A673 (cell line): ENCODE measurements at regions not wholly inside any gene's neighbourhood (a gene's known extent, or its start where the extent isn't known, plus 50 kb on each side); places are given as distances from the start of the nearest gene placed in this dataset.

Experiments
- BruUV-seq: library from RNA; stranded (reverse); fragments of 400-500 nt; replicated peaks from 2 replicates; lab custom pipeline; 2021; lab: Mats Ljungman, UMichigan
- CTCF ChIA-PET: fragments of 300-600 bp; sonication (Branson Sonifier 250); formaldehyde crosslinking; loops from one replicate; lab custom pipeline; 2022; ENCODE audit warnings: antibody characterized with exemption; lab: Charles Lee
- POLR2A ChIA-PET: fragments of 300-600 bp; sonication (Branson Sonifier 250); formaldehyde crosslinking; loops from one replicate; lab custom pipeline; 2022; ENCODE audit warnings: antibody characterized with exemption; ENCODE audit not compliant: low non-redundant PET; lab: Charles Lee
- DNase-seq: peaks from one replicate; pipeline ENCODE4 v3.0.0-alpha.2; 2015; ENCODE audit warnings: low spot score
- H3K27ac ChIP-seq: fragments of 200-600 bp; sonication (generic); 2 replicates; pipeline ENCODE4 v1.5.1; 2016; ENCODE audit warnings: mixed run types, low read depth, mild to moderate bottlenecking, mixed read lengths, antibody characterized with exemption, low read length; ENCODE audit not compliant: poor library complexity, severe bottlenecking
- H3K27me3 ChIP-seq: fragments of 200-600 bp; sonication (generic); replicated peaks from 2 replicates; pipeline ENCODE4 v1.6.1; 2017; ENCODE audit warnings: mixed run types, low read depth, mild to moderate bottlenecking, mixed read lengths, antibody characterized with exemption, low read length; ENCODE audit not compliant: insufficient read depth, poor library complexity
- H3K36me3 ChIP-seq: fragments of 200-600 bp; sonication (generic); 2 replicates; pipeline ENCODE4 v1.6.1; 2016; ENCODE audit warnings: mixed run types, mild to moderate bottlenecking, mixed read lengths, antibody characterized with exemption, low read length; ENCODE audit not compliant: insufficient read depth, poor library complexity, severe bottlenecking
- H3K4me1 ChIP-seq: fragments of 200-600 bp; sonication (generic); 2 replicates; pipeline ENCODE4 v1.6.1; 2017; ENCODE audit warnings: mixed run types, mild to moderate bottlenecking, mixed read lengths, antibody characterized with exemption, low read length; ENCODE audit not compliant: insufficient read depth, poor library complexity, severe bottlenecking
- H3K4me3 ChIP-seq: fragments of 200-600 bp; sonication (generic); 2 replicates; pipeline ENCODE4 v1.5.1; 2016; ENCODE audit warnings: low read depth, mixed run types, mild to moderate bottlenecking, mixed read lengths, low read length; ENCODE audit not compliant: poor library complexity, severe bottlenecking
- H3K9me3 ChIP-seq: fragments of 200-600 bp; sonication (generic); 2 replicates; pipeline ENCODE4 v1.6.1; 2016; ENCODE audit warnings: mixed run types, low read depth, mild to moderate bottlenecking, mixed read lengths, antibody characterized with exemption, low read length; ENCODE audit not compliant: poor library complexity, severe bottlenecking
- CTCF ChIP-seq: fragments of 300-800, 200-600 bp; sonication (generic); conservative IDR thresholded peaks from 2 replicates; pipeline ENCODE4 v1.5.1; 2017; ENCODE audit warnings: low read depth, mild to moderate bottlenecking, antibody characterized with exemption, low read length, moderate library complexity, mixed read lengths
- EZH2 ChIP-seq: fragments of 200-600 bp; sonication (generic); IDR thresholded peaks from 2 replicates; pipeline ENCODE4 v1.6.1; 2017; ENCODE audit warnings: borderline replicate concordance, low read depth, mild to moderate bottlenecking, mixed read lengths, antibody characterized with exemption, low read length; ENCODE audit not compliant: poor library complexity, severe bottlenecking
- intact Hi-C: fragments of 100-400 bp; cut with micrococcal nuclease; formaldehyde crosslinking; loops from one replicate; pipeline ENCODE4 v1.10.0; 2022; ENCODE audit not compliant: unreplicated experiment

GRCh38 chr4:110840221-110840654, 217.4 kb upstream of the PITX2 start:
- no peak for TF ChIP-seq EZH2
- no peak for TF ChIP-seq CTCF
- Histone ChIP-seq H3K27ac (no peak overlapping the region), H3K4me3 (no peak overlapping the region), H3K4me1 (no peaks in the 10 kb centered on the region), H3K27me3 (no peaks in the 10 kb centered on the region), H3K36me3 (no peaks in the 10 kb centered on the region), H3K9me3 (no peaks in the 10 kb centered on the region)
- no peak for DNase-seq
- intact Hi-C loops = no loop called here
- CTCF ChIA-PET = no interaction called here
- POLR2A ChIA-PET = no interaction called here
- BruUV-seq = no TSS peak

GRCh38 chr4:110848787-110849186, 225.9 kb upstream of the PITX2 start:
- POLR2A ChIA-PET = interaction anchor here (0.5 kb wide), 1 partner anchor 374 kb away, joined by 3 read pairs; no protein-coding TSS in a partner anchor
- no peaks in the 10 kb centered on the region for H3K36me3 ChIP-seq
- no peaks in the 10 kb centered on the region for H3K9me3 ChIP-seq
- H3K27ac ChIP-seq = no peak overlapping the region
- TF ChIP-seq CTCF = no peak
- no peak for TF ChIP-seq EZH2
- no peaks in the 10 kb centered on the region for H3K27me3 ChIP-seq
- intact Hi-C loops = no loop called here
- H3K4me3 ChIP-seq = no peak overlapping the region
- BruUV-seq = no TSS peak
- H3K4me1 ChIP-seq = no peaks in the 10 kb centered on the region
- no peak for DNase-seq
- CTCF ChIA-PET = no interaction called here

GRCh38 chr4:110849461-110849860, 226.6 kb upstream of the PITX2 start:
- Histone ChIP-seq H3K27me3 (no peaks in the 10 kb centered on the region), H3K27ac (no peak overlapping the region), H3K9me3 (no peaks in the 10 kb centered on the region), H3K36me3 (no peaks in the 10 kb centered on the region), H3K4me1 (no peaks in the 10 kb centered on the region), H3K4me3 (no peak overlapping the region)
- TF ChIP-seq EZH2 (no peak), CTCF (no peak)
- POLR2A ChIA-PET = no interaction called here
- BruUV-seq = no TSS peak
- intact Hi-C loops = no loop called here
- CTCF ChIA-PET = no interaction called here
- DNase-seq = no peak
